ENCODE measurements at regions not wholly inside any gene's neighbourhood (a gene's known extent, or its start where the extent isn't known, plus 50 kb on each side); places are given as distances from the start of the nearest gene placed in this dataset.

DNA sequence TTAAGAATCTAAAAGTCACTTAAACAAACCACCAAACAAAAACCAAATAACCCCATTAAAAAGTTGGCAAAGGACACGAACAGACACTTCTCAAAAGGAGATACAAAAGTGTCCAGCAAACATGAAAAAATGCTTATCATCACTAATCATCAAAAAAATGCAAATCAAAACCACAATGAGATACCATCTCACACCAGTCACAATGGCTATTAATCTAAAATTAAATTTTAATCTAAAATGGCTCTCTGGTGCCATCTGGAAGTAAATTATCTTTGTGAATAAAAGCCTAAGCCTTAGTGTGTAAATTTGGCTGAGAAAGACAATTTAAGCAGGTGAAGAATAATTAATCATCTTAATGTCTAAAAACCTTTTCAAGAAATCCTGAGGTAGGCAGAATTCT is 204.5 kb upstream of the PPFIA2 start:
- H3K27ac ChIP-seq = no peak overlapping the region
- TF ChIP-seq, protein P1, sequence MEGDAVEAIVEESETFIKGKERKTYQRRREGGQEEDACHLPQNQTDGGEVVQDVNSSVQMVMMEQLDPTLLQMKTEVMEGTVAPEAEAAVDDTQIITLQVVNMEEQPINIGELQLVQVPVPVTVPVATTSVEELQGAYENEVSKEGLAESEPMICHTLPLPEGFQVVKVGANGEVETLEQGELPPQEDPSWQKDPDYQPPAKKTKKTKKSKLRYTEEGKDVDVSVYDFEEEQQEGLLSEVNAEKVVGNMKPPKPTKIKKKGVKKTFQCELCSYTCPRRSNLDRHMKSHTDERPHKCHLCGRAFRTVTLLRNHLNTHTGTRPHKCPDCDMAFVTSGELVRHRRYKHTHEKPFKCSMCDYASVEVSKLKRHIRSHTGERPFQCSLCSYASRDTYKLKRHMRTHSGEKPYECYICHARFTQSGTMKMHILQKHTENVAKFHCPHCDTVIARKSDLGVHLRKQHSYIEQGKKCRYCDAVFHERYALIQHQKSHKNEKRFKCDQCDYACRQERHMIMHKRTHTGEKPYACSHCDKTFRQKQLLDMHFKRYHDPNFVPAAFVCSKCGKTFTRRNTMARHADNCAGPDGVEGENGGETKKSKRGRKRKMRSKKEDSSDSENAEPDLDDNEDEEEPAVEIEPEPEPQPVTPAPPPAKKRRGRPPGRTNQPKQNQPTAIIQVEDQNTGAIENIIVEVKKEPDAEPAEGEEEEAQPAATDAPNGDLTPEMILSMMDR (conservative IDR thresholded peaks at IDR 0.05) = no peak
- TF ChIP-seq ZFX (IDR thresholded peaks at IDR 0.05) = no peak

DNA sequence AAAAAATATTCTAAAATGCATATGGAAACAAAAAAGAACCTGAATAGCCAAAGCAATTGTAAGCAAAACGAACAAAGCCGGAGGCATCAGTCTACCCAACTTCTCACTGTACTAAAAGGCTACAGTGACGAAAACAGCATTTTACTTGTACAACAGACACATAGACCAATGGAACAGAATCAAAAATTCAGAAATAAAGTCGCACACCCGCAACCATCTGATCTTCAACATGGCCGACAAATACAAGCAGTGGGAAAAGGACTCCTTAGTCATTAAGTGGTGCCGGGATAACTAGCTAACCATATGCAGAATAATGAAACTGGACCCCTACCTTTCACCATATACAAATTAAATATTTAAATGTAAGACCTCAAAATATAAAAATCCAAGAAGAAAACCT is 203.9 kb upstream of the PPFIA2 start:
- TF ChIP-seq ZFX (IDR thresholded peaks at IDR 0.05) = no peak
- TF ChIP-seq, protein P1 (conservative IDR thresholded peaks at IDR 0.05) = no peak
- no peak overlapping the region for H3K27ac ChIP-seq

DNA sequence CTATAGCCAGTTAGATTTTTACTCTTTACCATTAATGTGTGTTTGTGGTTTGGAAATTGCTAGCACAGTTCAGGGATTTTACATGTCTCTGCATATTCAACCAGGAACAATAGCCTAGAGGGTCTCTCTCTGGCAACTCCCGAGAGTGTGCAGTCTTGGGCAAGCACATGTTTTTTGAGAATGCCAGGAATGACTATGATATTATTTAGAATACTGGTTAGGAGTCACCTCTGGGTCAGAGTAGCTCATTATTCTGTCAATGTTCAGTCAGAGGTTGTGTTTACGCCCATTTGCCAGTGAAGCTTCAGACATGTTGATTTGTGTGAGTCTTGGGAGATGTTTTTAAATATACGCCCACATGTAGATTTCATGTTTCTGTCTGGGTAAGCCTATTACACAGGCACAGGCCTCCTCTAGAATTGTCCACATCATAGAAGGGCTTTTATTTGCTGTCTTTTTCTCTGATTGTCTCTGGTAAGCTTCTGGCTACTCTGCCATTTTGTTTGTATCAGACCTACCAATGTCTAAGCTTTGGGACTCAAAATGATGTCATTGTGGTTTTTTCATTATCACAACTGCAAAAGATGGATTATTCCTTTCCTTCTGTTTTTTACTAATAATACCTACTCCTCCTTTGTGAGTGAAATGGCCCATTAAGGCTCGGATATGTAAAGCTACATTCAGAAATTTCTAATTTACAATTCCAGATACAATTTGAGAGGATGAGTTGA is 203.1 kb upstream of the PPFIA2 start:
- TF ChIP-seq ZFX (IDR thresholded peaks at IDR 0.05) = no peak
- TF ChIP-seq, protein P1 (conservative IDR thresholded peaks at IDR 0.05) = no peak
- no peak overlapping the region for H3K27ac ChIP-seq

DNA sequence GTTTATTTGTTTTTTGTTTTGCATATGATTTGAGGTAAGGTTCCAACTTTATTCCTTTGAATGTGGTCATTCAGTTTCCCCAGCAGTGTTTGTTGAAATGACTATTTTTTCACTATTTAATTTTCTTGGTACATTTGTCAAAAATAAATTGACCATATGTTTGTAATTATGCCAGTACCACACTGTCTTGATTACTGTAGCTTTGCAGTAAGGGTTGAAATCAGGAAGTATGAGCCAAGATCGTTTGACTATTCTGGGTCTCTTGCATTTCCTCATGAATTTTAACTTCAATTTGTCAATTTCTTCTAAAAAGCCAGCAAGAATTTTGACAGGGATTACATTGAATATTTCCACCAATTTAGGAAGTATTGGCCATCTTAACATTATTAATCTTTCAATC is 199.3 kb upstream of the PPFIA2 start:
- TF ChIP-seq ZFX (IDR thresholded peaks at IDR 0.05) = no peak
- TF ChIP-seq, protein P1 (conservative IDR thresholded peaks at IDR 0.05) = no peak
- H3K27ac ChIP-seq = no peak overlapping the region

DNA sequence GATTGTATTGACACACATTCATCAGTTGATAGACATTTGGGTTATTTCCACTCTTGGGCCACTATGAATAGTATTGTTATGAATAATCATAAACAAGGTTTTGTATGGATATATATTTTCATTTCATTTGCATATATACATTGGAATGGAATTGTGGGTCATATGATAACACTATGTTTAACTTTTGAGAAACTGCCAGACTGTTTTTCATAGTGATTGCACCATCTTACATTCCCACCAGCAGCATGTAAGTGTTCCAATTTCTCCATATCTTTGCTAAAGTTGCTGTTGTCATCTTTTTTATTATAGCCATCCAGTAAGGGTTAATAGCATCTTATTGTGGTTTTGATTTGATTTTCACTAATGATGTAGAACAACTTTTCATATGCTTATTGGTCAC is 198.5 kb upstream of the PPFIA2 start:
- TF ChIP-seq, protein P1 (conservative IDR thresholded peaks at IDR 0.05) = no peak
- no peak for TF ChIP-seq ZFX (IDR thresholded peaks at IDR 0.05)
- H3K27ac ChIP-seq = no peak overlapping the region

DNA sequence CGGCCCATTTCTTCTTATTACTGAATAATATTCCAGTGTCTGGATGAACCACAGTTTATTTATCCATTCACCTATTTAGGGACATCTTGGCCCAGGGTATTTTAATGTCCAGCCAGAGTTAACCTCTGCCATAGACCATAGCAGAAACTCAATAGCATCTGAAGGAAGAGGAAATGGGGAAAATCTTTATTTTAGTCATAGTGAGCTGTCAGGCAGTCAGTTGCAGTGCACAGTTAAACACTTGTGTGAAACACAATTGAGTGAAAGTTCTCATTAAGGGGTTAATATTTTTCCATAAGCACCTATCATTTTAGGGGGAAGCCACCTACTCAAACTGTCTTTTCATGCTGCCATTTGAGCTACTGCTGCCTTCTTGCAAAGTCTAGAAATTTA is 197.3 kb upstream of the PPFIA2 start:
- TF ChIP-seq ZFX (IDR thresholded peaks at IDR 0.05) = no peak
- TF ChIP-seq, protein P1 (conservative IDR thresholded peaks at IDR 0.05) = no peak
- H3K27ac ChIP-seq = no peak overlapping the region

DNA sequence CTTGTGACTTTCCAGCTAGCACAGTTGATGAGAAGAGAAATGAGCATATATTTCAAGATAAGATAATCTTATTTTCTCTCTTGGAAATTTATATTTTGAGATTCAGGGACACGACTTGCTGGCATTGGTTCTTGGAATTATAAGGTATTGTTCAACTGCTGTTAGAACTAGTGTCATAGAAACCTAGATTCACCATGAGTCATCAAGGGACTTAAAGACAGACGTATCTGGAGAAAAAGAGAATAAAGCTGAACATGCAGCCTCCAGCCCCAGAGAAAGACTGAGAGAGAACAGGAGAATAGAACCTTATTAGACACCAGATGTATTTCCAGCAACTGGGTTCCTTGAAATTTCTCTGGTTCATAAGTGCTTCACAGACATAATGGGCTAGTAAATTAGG is 194.4 kb upstream of the PPFIA2 start:
- TF ChIP-seq, protein P1 (conservative IDR thresholded peaks at IDR 0.05) = no peak
- no peak for TF ChIP-seq ZFX (IDR thresholded peaks at IDR 0.05)
- no peak overlapping the region for H3K27ac ChIP-seq

Measured in C4-2B (cell line).